G401 (cell line): ENCODE measurements at regions not wholly inside any gene's neighbourhood (a gene's known extent, or its start where the extent isn't known, plus 50 kb on each side); places are given as distances from the start of the nearest gene placed in this dataset.
"Not testable (repeated sequence)": the region's sequence is repeated elsewhere in the genome, so short reads cannot be mapped to it uniquely, and the experiment has no call there.

ENCODE experiments used
- DNase-seq: peaks from one replicate; pipeline ENCODE4 v3.0.0-alpha.2; 2015; ENCODE audit warnings: low spot score
- in situ Hi-C: cut with HindIII; loops from 2 replicates; pipeline ENCODE4 v1.10.0; 2016; ENCODE audit warnings: low sequenced_read_pairs, mixed read lengths

- in situ Hi-C loops = no loop called here
- DNase-seq = no peak
Measured at GRCh38 chr12:68530299-68530698, 80.4 kb upstream of the RAP1B start.

GRCh38 chr12:68530965-68531364 lies 79.7 kb upstream of the RAP1B start:
- in situ Hi-C loops = no loop called here
- DNase-seq = no peak

GRCh38 chr12:68532204-68532886 lies 78.4 kb upstream of the RAP1B start:
- in situ Hi-C loops = no loop called here
- no peak for DNase-seq

- DNase-seq = no peak
- in situ Hi-C loops = no loop called here
Measured at GRCh38 chr12:68532887-68533248, 77.8 kb upstream of the RAP1B start.

GRCh38 chr12:68534108-68534507 lies 76.6 kb upstream of the RAP1B start:
- no peak for DNase-seq
- in situ Hi-C loops = no loop called here

GRCh38 chr12:68536885-68537485 lies 73.7 kb upstream of the RAP1B start:
- in situ Hi-C loops = no loop called here
- DNase-seq = no peak

- no peak for DNase-seq
Measured at GRCh38 chr12:68537571-68537970, 73.1 kb upstream of the RAP1B start.

GRCh38 chr12:68538726-68539614 lies 71.7 kb upstream of the RAP1B start:
- in situ Hi-C loops = no loop called here
- DNase-seq = no peak

More at GRCh38 chr12:68537571-68537970, 73.1 kb upstream of the RAP1B start:
- in situ Hi-C loops = no loop called here

GRCh38 chr12:68539615-68539952 lies 71.1 kb upstream of the RAP1B start:
- in situ Hi-C loops = no loop called here
- no peak for DNase-seq

- in situ Hi-C loops, DNase-seq: not testable (repeated sequence)
Measured at GRCh38 chr12:68540768-68541167, 69.9 kb upstream of the RAP1B start.

GRCh38 chr12:68547318-68547717 lies 63.4 kb upstream of the RAP1B start:
- DNase-seq, in situ Hi-C loops: not testable (repeated sequence)

- not testable (repeated sequence) for DNase-seq
Measured at GRCh38 chr12:68552605-68553195, 58.0 kb upstream of the RAP1B start.

GRCh38 chr12:68557011-68557730 lies 53.5 kb upstream of the RAP1B start:
- in situ Hi-C loops = no loop called here

More at GRCh38 chr12:68552605-68553195, 58.0 kb upstream of the RAP1B start:
- in situ Hi-C loops = not testable (repeated sequence)

GRCh38 chr12:68559246-68559645 lies 51.5 kb upstream of the RAP1B start:
- DNase-seq = no peak

More at GRCh38 chr12:68557011-68557730, 53.5 kb upstream of the RAP1B start:
- no peak for DNase-seq

GRCh38 chr12:68559984-68560850 lies 50.5 kb upstream of the RAP1B start:
- DNase-seq = no peak

More at GRCh38 chr12:68559246-68559645, 51.5 kb upstream of the RAP1B start:
- in situ Hi-C loops = no loop called here

GRCh38 chr12:68560851-68561422 lies 49.8 kb upstream of the RAP1B start:
- in situ Hi-C loops = no loop called here
- DNase-seq = no peak

More at GRCh38 chr12:68559984-68560850, 50.5 kb upstream of the RAP1B start:
- in situ Hi-C loops = no loop called here
